Upper lobe of left lung (tissue), 6 donors: ENCODE measurements at regions not wholly inside any gene's neighbourhood (a gene's known extent, or its start where the extent isn't known, plus 50 kb on each side); places are given as distances from the start of the nearest gene placed in this dataset.

Experiments
- ATAC-seq, 2 donors: fragments of 200-7000 bp; cut with Tn5 transposase; one replicate each; pipeline ENCODE4 v1.9.1; 2022; ENCODE audit warnings: mild to moderate bottlenecking in 2 of 2, moderate library complexity in 2 of 2; ENCODE audit not compliant: low FRiP score in 2 of 2
- DNase-seq, 2 donors: peaks; one replicate each; pipeline ENCODE4 v3.0.0-alpha.2; 2019 to 2020
- H3K27ac ChIP-seq, 4 donors: fragments of 200-600 bp; sonication (generic); one replicate each; pipeline ENCODE4 v1.5.1; 2016 to 2019
- H3K27me3 ChIP-seq, 4 donors: fragments of 200-600 bp; sonication (generic); one replicate each; pipeline ENCODE4 v1.5.1; 2017 to 2019
- H3K36me3 ChIP-seq, 4 donors: fragments of 200-600 bp; sonication (generic); one replicate each; pipeline ENCODE4 v1.5.1; 2016 to 2019
- H3K4me1 ChIP-seq, 4 donors: fragments of 200-600 bp; sonication (generic); one replicate each; pipeline ENCODE4 v1.5.1; 2018 to 2019
- H3K4me3 ChIP-seq, 4 donors: fragments of 200-600 bp; sonication (generic); one replicate each; pipeline ENCODE4 v1.5.1; 2017 to 2019; ENCODE audit warnings: mild to moderate bottlenecking in 2 of 4, moderate library complexity in 1 of 4
- H3K9me3 ChIP-seq, 4 donors: fragments of 200-600 bp; sonication (generic); one replicate each; pipeline ENCODE4 v1.5.1; 2018 to 2019
- EP300 ChIP-seq, 4 donors: sonication (generic); formaldehyde crosslinking; IDR thresholded peaks; one replicate each; pipeline ENCODE4 v1.5.1; 2017; ENCODE audit warnings: antibody characterized with exemption in 4 of 4, control low read depth in 2 of 4
- POLR2A ChIP-seq, 4 donors: fragments of 450-650 bp; IDR thresholded peaks; one replicate each; pipeline ENCODE4 v1.5.1; 2016 to 2017; ENCODE audit warnings: antibody characterized with exemption in 4 of 4, mild to moderate bottlenecking in 2 of 4
- POLR2AphosphoS5 ChIP-seq, 2 donors: sonication (generic); formaldehyde crosslinking; IDR thresholded peaks; one replicate each; pipeline ENCODE4 v1.5.1; 2017; ENCODE audit warnings: antibody characterized with exemption in 2 of 2
- WGBS, 2 donors: methylation state at CpG; one replicate each; pipeline ENCODE4 v1.1.5; 2017 to 2018; 5-methylcytosine and 5-hydroxymethylcytosine counted together
- TF ChIP-seq, protein P1 (sequence below), 6 experiments: fragments of 450-650 bp in 4 of 6; fragments of 200-600 bp in 2 of 6; sonication (generic) in 2 of 6; IDR thresholded peaks; one replicate each; pipeline ENCODE4 v1.5.1; 2016 to 2019; ENCODE audit warnings: antibody characterized with exemption in 6 of 6
- donor health status: DM: no; HTN: no; CAD: no; lungs with moderate emphysema.
- donor health status: DM: no; HTN: yes; CAD: no; lungs with severe emphysema.

GRCh38 chr14:87676814-87677437, 316.1 kb downstream of the GALC start:
- Histone ChIP-seq H3K27ac (no peak overlapping the region), H3K4me3 (no peak overlapping the region), H3K4me1 (no peaks in the 10 kb centered on the region), H3K9me3 (no peaks in the 10 kb centered on the region), H3K36me3 (no peaks in the 10 kb centered on the region), H3K27me3 (no peaks in the 10 kb centered on the region)
- DNase-seq (no peak), ATAC-seq (no peak)
- no peak for TF ChIP-seq EP300 (IDR thresholded peaks at IDR 0.05)
- no peak for TF ChIP-seq POLR2A (IDR thresholded peaks at IDR 0.05)
- TF ChIP-seq, protein P1, sequence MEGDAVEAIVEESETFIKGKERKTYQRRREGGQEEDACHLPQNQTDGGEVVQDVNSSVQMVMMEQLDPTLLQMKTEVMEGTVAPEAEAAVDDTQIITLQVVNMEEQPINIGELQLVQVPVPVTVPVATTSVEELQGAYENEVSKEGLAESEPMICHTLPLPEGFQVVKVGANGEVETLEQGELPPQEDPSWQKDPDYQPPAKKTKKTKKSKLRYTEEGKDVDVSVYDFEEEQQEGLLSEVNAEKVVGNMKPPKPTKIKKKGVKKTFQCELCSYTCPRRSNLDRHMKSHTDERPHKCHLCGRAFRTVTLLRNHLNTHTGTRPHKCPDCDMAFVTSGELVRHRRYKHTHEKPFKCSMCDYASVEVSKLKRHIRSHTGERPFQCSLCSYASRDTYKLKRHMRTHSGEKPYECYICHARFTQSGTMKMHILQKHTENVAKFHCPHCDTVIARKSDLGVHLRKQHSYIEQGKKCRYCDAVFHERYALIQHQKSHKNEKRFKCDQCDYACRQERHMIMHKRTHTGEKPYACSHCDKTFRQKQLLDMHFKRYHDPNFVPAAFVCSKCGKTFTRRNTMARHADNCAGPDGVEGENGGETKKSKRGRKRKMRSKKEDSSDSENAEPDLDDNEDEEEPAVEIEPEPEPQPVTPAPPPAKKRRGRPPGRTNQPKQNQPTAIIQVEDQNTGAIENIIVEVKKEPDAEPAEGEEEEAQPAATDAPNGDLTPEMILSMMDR (IDR thresholded peaks at IDR 0.05), result no peak
- TF ChIP-seq POLR2AphosphoS5 (IDR thresholded peaks at IDR 0.05), result no peak
- 70 to 75% methylated on average over 2 of the region's 2 CpGs for WGBS, 2 donors

DNA sequence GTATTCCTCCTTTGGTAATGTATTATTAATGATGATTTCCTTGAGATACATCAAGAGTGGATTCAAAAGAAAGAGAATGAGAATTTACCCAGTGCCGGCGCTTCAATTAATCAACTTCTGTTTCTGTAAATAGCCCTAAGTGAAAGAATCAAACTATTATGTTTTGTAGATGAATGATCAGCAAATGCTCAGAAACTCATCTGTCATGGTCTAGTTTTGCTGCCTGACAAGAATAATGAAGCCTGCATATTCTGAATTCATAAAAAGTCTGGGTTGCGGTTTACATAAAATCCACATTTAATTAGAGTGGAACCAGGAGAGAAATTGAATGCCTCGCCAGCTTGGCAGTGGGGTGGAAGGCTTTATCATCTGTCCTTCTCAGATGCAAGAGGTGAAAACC, 325.3 kb downstream of the GALC start:
- WGBS, 2 donors, result 80 to 88% methylated on average over 4 of the region's 4 CpGs
- no peaks in the 10 kb centered on the region for H3K9me3 ChIP-seq
- TF ChIP-seq POLR2A (IDR thresholded peaks at IDR 0.05), result no peak
- TF ChIP-seq, protein P1 (IDR thresholded peaks at IDR 0.05), result no peak
- TF ChIP-seq EP300 (IDR thresholded peaks at IDR 0.05), result no peak
- TF ChIP-seq POLR2AphosphoS5 (IDR thresholded peaks at IDR 0.05), result no peak
- H3K4me3 ChIP-seq, result no peak overlapping the region
- H3K36me3 ChIP-seq, result no peaks in the 10 kb centered on the region
- no peaks in the 10 kb centered on the region for H3K27me3 ChIP-seq
- no peak for ATAC-seq
- no peak for DNase-seq
- H3K4me1 ChIP-seq, result no peaks in the 10 kb centered on the region
- H3K27ac ChIP-seq, result no peak overlapping the region

- Histone ChIP-seq H3K9me3 (no peaks in the 10 kb centered on the region), H3K27ac (no peak overlapping the region), H3K36me3 (no peaks in the 10 kb centered on the region), H3K4me1 (no peaks in the 10 kb centered on the region), H3K27me3 (no peaks in the 10 kb centered on the region), H3K4me3 (no peak overlapping the region)
- TF ChIP-seq EP300 (IDR thresholded peaks at IDR 0.05), result no peak
- TF ChIP-seq POLR2AphosphoS5 (IDR thresholded peaks at IDR 0.05), result no peak
- TF ChIP-seq, protein P1 (IDR thresholded peaks at IDR 0.05), result no peak
- no peak for TF ChIP-seq POLR2A (IDR thresholded peaks at IDR 0.05)
- DNase-seq, result no peak
- peak in 1 of 2 donors; percentile 59 for ATAC-seq
- WGBS, 2 donors, result 75 to 90% methylated on average over 1 of the region's 1 CpG
Measured at GRCh38 chr14:87656315-87656714, 336.7 kb downstream of the GALC start.

DNA sequence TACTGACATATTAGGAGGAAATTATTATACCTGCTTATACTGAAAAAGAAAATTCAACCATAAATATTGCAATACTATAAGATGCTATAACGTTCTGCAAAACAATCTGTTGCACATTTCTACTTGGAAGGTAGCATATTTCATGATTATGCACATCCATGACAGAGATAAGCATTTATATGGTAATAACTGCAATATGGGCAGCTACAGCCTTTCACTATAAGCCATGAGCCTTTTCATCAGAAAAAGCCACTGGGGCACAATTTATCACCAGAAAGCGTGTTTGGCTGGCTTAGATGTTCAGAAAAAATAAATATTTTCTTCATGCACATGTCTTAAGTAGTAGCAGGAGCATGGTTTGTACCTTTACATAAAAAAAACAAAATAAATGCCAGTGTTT, 340.7 kb downstream of the GALC start:
- no peak for ATAC-seq
- 66 to 72% methylated on average over 2 of the region's 2 CpGs for WGBS, 2 donors
- Histone ChIP-seq H3K27ac (no peak overlapping the region), H3K4me3 (no peak overlapping the region), H3K9me3 (peaks cover 0 to 18% (median 5%) of the 10 kb centered on the region in 4 donors), H3K36me3 (no peaks in the 10 kb centered on the region), H3K27me3 (no peaks in the 10 kb centered on the region), H3K4me1 (no peaks in the 10 kb centered on the region)
- DNase-seq, result no peak
- no peak for TF ChIP-seq POLR2A (IDR thresholded peaks at IDR 0.05)
- TF ChIP-seq EP300 (IDR thresholded peaks at IDR 0.05), result no peak

DNA sequence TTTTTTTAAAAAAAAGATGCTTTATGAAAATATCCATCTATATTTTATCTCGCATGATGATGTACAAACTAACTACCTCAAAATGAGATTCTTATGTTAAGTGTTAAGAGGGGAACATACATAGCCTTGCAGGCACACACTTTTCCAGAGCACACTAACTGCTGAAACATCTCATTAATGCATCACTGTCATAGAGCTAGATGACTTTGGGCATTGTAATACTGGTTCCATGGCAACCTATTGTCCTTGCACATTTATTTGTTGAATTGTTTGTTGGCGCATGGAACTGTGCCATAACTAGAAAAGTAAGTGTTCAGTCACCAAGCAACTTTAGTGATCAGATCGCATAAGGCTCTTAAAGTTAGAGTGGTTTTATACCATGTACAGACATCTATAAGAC, 348.3 kb downstream of the GALC start:
- peaks cover 0 to 11% (median 2%) of the 10 kb centered on the region in 4 donors for H3K9me3 ChIP-seq
- no peak overlapping the region for H3K27ac ChIP-seq
- 85 to 90% methylated on average over 3 of the region's 3 CpGs for WGBS, 2 donors
- TF ChIP-seq EP300 (IDR thresholded peaks at IDR 0.05) (no peak), POLR2AphosphoS5 (IDR thresholded peaks at IDR 0.05) (no peak)
- TF ChIP-seq, protein P1 (IDR thresholded peaks at IDR 0.05), result no peak
- no peaks in the 10 kb centered on the region for H3K36me3 ChIP-seq
- no peak overlapping the region for H3K4me3 ChIP-seq
- H3K4me1 ChIP-seq, result no peaks in the 10 kb centered on the region
- DNase-seq, result no peak
- H3K27me3 ChIP-seq, result no peaks in the 10 kb centered on the region
- ATAC-seq, result no peak
